ENCODE measurements at regions not wholly inside any gene's neighbourhood (a gene's known extent, or its start where the extent isn't known, plus 50 kb on each side); places are given as distances from the start of the nearest gene placed in this dataset.
"Not testable (repeated sequence)": the region's sequence is repeated elsewhere in the genome, so short reads cannot be mapped to it uniquely, and the experiment has no call there.

GRCh38 chr4:187128976-187129375, 405.3 kb upstream of the FAT1 start:
- H3K4me3 ChIP-seq (ENCODE audit: low read depth, low read length) = no peak overlapping the region
- TF ChIP-seq CTCF (IDR thresholded peaks at IDR 0.05; ENCODE audit: low read depth, low read length, missing control alignments) = no peak
- no peak for DNase-seq (ENCODE audit: low read depth)

GRCh38 chr4:187131826-187132225, 408.2 kb upstream of the FAT1 start:
- not testable (repeated sequence) for DNase-seq (ENCODE audit: low read depth)

GRCh38 chr4:187135878-187136277, 412.2 kb upstream of the FAT1 start:
- DNase-seq (ENCODE audit: low read depth) = no peak
- no peak overlapping the region for H3K4me3 ChIP-seq (ENCODE audit: low read depth, low read length)
- no peak for TF ChIP-seq CTCF (IDR thresholded peaks at IDR 0.05; ENCODE audit: low read depth, low read length, missing control alignments)

More at GRCh38 chr4:187131826-187132225, 408.2 kb upstream of the FAT1 start:
- not testable (repeated sequence) for H3K4me3 ChIP-seq (ENCODE audit: low read depth, low read length)

GRCh38 chr4:187139141-187139540, 415.5 kb upstream of the FAT1 start:
- no peak for TF ChIP-seq CTCF (IDR thresholded peaks at IDR 0.05; ENCODE audit: low read depth, low read length, missing control alignments)
- no peak for DNase-seq (ENCODE audit: low read depth)
- no peak overlapping the region for H3K4me3 ChIP-seq (ENCODE audit: low read depth, low read length)

GRCh38 chr4:187141101-187141500, 417.4 kb upstream of the FAT1 start:
- H3K4me3 ChIP-seq (ENCODE audit: low read depth, low read length) = no peak overlapping the region
- DNase-seq (ENCODE audit: low read depth) = no peak

GRCh38 chr4:187149229-187149945, 425.7 kb upstream of the FAT1 start:
- H3K4me3 ChIP-seq (ENCODE audit: low read depth, low read length) = no peak overlapping the region
- DNase-seq (ENCODE audit: low read depth) = no peak
- no peak for TF ChIP-seq CTCF (IDR thresholded peaks at IDR 0.05; ENCODE audit: low read depth, low read length, missing control alignments)

More at GRCh38 chr4:187141101-187141500, 417.4 kb upstream of the FAT1 start:
- TF ChIP-seq CTCF (IDR thresholded peaks at IDR 0.05; ENCODE audit: low read depth, low read length, missing control alignments) = no peak

- TF ChIP-seq CTCF (IDR thresholded peaks at IDR 0.05; ENCODE audit: low read depth, low read length, missing control alignments) = no peak
- H3K4me3 ChIP-seq (ENCODE audit: low read depth, low read length) = no peak overlapping the region
- DNase-seq (ENCODE audit: low read depth) = no peak
Measured at GRCh38 chr4:187157380-187157958, 433.8 kb upstream of the FAT1 start.
